B cell (primary cell): ENCODE measurements at regions not wholly inside any gene's neighbourhood (a gene's known extent, or its start where the extent isn't known, plus 50 kb on each side); places are given as distances from the start of the nearest gene placed in this dataset.

Experiments
- ATAC-seq: fragments of 200-7000 bp; cut with Tn5 transposase; one replicate; pipeline ENCODE4 v1.10.0; 2021; ENCODE audit warnings: low read depth, mild to moderate bottlenecking, moderate number of reproducible peaks, moderate library complexity
- CTCF ChIA-PET: fragments of 350-600 bp; sonication (Branson Sonifier 250); formaldehyde crosslinking; loops from one replicate; lab custom pipeline; 2021; ENCODE audit warnings: antibody characterized with exemption, inconsistent platforms; lab: Charles Lee
- POLR2A ChIA-PET: fragments of 350-600 bp; sonication (Branson Sonifier 250); formaldehyde crosslinking; loops from one replicate; lab custom pipeline; 2021; ENCODE audit warnings: antibody characterized with exemption; lab: Charles Lee
- DNase-seq: peaks from one replicate; pipeline ENCODE4 v3.0.0; 2013
- H2AFZ ChIP-seq: 2 replicates; pipeline ENCODE4 v1.6.1; 2012; ENCODE audit warnings: mild to moderate bottlenecking, low read depth, low read length; ENCODE audit not compliant: insufficient read depth, poor library complexity, severe bottlenecking
- H3K27ac ChIP-seq, 2 donors: 1 replicate in 1 of 2; 2 replicates in 1 of 2; pipeline ENCODE4 v1.5.1; 2012 to 2013; ENCODE audit warnings: low read length in 2 of 2, mild to moderate bottlenecking in 2 of 2, moderate library complexity in 1 of 2
- H3K27me3 ChIP-seq, 4 experiments: fragments of 200-600 bp in 1 of 4; sonication (generic) in 1 of 4; replicated peaks in 1 of 4; 1 replicate in 2 of 4; 2 replicates in 2 of 4; pipeline versions ENCODE4 v1.6.1 to v1.7.0; 2013 to 2016; ENCODE audit warnings: low read length in 3 of 4, mild to moderate bottlenecking in 2 of 4, mixed read lengths in 1 of 4, moderate library complexity in 1 of 4; ENCODE audit not compliant: insufficient read depth in 4 of 4, control insufficient read depth in 3 of 4; ENCODE audit errors: control extremely low read depth in 1 of 4
- H3K36me3 ChIP-seq, 2 experiments: replicated peaks in 1 of 2; 1 replicate in 1 of 2; 2 replicates in 1 of 2; pipeline versions ENCODE4 v1.6.1 to v1.7.1; 2013; ENCODE audit warnings: low read length in 1 of 2; ENCODE audit not compliant: insufficient read depth in 2 of 2, control insufficient read depth in 1 of 2; ENCODE audit errors: control extremely low read depth in 1 of 2, extremely low read depth in 1 of 2
- H3K4me1 ChIP-seq, 2 donors: fragments of 200-600 bp in 1 of 2; sonication (generic) in 1 of 2; 1 replicate in 1 of 2; 2 replicates in 1 of 2; pipeline versions ENCODE4 v1.5.1 to v1.6.1; 2013 to 2017; ENCODE audit warnings: low read length in 2 of 2; ENCODE audit not compliant: control insufficient read depth in 2 of 2, insufficient read depth in 2 of 2
- H3K4me2 ChIP-seq: replicated peaks from 2 replicates; pipeline ENCODE3; 2012; ENCODE audit warnings: mild to moderate bottlenecking, low read depth, low read length; ENCODE audit not compliant: poor library complexity, severe bottlenecking
- H3K4me3 ChIP-seq, 5 experiments: fragments of 200-600 bp in 1 of 5; sonication (generic) in 1 of 5; 1 replicate in 3 of 5; 2 replicates in 2 of 5; pipeline versions ENCODE4 v1.5.1 to v1.7.0; 2011 to 2016; ENCODE audit warnings: low read length in 4 of 5, mild to moderate bottlenecking in 4 of 5, low read depth in 2 of 5, control low read depth in 1 of 5, moderate library complexity in 1 of 5; ENCODE audit not compliant: insufficient read depth in 1 of 5; ENCODE audit errors: control extremely low read depth in 1 of 5, extremely low read depth in 1 of 5
- H3K79me2 ChIP-seq: fragments of 200-600 bp; sonication (generic); one replicate; pipeline ENCODE4 v1.6.0; 2016; ENCODE audit warnings: low read length; ENCODE audit not compliant: control insufficient read depth, insufficient read depth
- H3K9ac ChIP-seq: fragments of 200-600 bp; sonication (generic); 2 replicates; pipeline ENCODE4 v1.6.1; 2017; ENCODE audit warnings: mild to moderate bottlenecking, low read length, moderate library complexity
- H3K9me3 ChIP-seq, 3 donors: one replicate each; pipeline versions ENCODE4 v1.6.1 to v1.7.1; 2013; ENCODE audit warnings: low read length in 2 of 3; ENCODE audit not compliant: control insufficient read depth in 2 of 3, insufficient read depth in 1 of 3; ENCODE audit errors: control extremely low read depth in 1 of 3
- H4K20me1 ChIP-seq: 2 replicates; pipeline ENCODE4 v1.6.0; 2012; ENCODE audit warnings: mild to moderate bottlenecking, low read length; ENCODE audit not compliant: insufficient read depth, control insufficient read depth, poor library complexity, severe bottlenecking
- H3K27ac Mint-ChIP-seq: one replicate; pipeline ENCODE4 v1.8.0; 2021; ENCODE audit warnings: mixed read lengths
- H3K27me3 Mint-ChIP-seq: one replicate; pipeline ENCODE4 v1.8.0; 2021; ENCODE audit warnings: mixed read lengths
- H3K4me1 Mint-ChIP-seq: one replicate; pipeline ENCODE4 v1.8.0; 2021; ENCODE audit warnings: mixed read lengths
- H3K4me3 Mint-ChIP-seq: one replicate; pipeline ENCODE4 v1.8.0; 2021; ENCODE audit warnings: mixed read lengths
- H3K9me3 Mint-ChIP-seq: one replicate; pipeline ENCODE4 v1.8.0; 2022; ENCODE audit warnings: mixed read lengths; ENCODE audit not compliant: insufficient read depth
- CTCF ChIP-seq: fragments of 200-600 bp; IDR thresholded peaks from one replicate; pipeline ENCODE4 v1.8.0; 2022; ENCODE audit warnings: antibody characterized with exemption, mild to moderate bottlenecking
- EZH2 ChIP-seq: IDR thresholded peaks from 2 replicates; pipeline ENCODE4 v1.6.1; 2012; ENCODE audit warnings: borderline replicate concordance, low read depth, mild to moderate bottlenecking, moderate library complexity, low read length; ENCODE audit not compliant: insufficient read depth, poor library complexity, severe bottlenecking
- whole genome bisulfite sequencing: methylation state at CpG from one replicate; pipeline ENCODE4 v1.1.5; 2013; ENCODE audit warnings: missing lambda C conversion rate; ENCODE audit not compliant: insufficient coverage; 5-methylcytosine and 5-hydroxymethylcytosine counted together
- intact Hi-C: fragments of 100-400 bp; cut with micrococcal nuclease; formaldehyde crosslinking; loops from one replicate; pipeline ENCODE4 v1.10.0; 2022

- H3K27ac Mint-ChIP-seq, result no peak overlapping the region
- peaks cover 0 to 7% (median 3%) of the 10 kb centered on the region in 4 experiments for H3K27me3 ChIP-seq
- no peak overlapping the region for H2AFZ ChIP-seq
- intact Hi-C loops, result no loop called here
- TF ChIP-seq EZH2 (no peak), CTCF (no peak)
- POLR2A ChIA-PET, result no interaction called here
- H3K4me3 ChIP-seq, result no peak overlapping the region
- H3K4me3 Mint-ChIP-seq, result no peak overlapping the region
- DNase-seq (no peak), ATAC-seq (no peak)
- peaks cover 4% of the 10 kb centered on the region for H3K4me1 Mint-ChIP-seq
- WGBS, result 92% methylated on average over 13 of the region's 14 CpGs
- H3K4me1 ChIP-seq, result no peaks in the 10 kb centered on the region
- H3K9ac ChIP-seq, result no peak overlapping the region
- peaks cover 47% of the 10 kb centered on the region for H3K27me3 Mint-ChIP-seq
- H3K79me2 ChIP-seq, result no peaks in the 10 kb centered on the region
- H3K9me3 ChIP-seq, result peaks cover 0 to 10% (median 0%) of the 10 kb centered on the region in 3 donors
- no peaks in the 10 kb centered on the region for H4K20me1 ChIP-seq
- peaks cover 6% of the 10 kb centered on the region for H3K9me3 Mint-ChIP-seq
- no peak overlapping the region for H3K27ac ChIP-seq
- CTCF ChIA-PET, result no interaction called here
- no peak overlapping the region for H3K4me2 ChIP-seq
- H3K36me3 ChIP-seq, result no peaks in the 10 kb centered on the region
Observed at GRCh38 chr20:1711826-1712601, 54.4 kb upstream of the SIRPG start.

GRCh38 chr20:1711266-1711665 is 53.7 kb upstream of the SIRPG start:
- ChIA-PET CTCF (no interaction called here), POLR2A (no interaction called here)
- no peak overlapping the region for H3K4me2 ChIP-seq
- ATAC-seq, result no peak
- H4K20me1 ChIP-seq, result no peaks in the 10 kb centered on the region
- H3K27ac ChIP-seq, result no peak overlapping the region
- no peaks in the 10 kb centered on the region for H3K36me3 ChIP-seq
- DNase-seq, result no peak
- Mint-ChIP-seq H3K4me3 (no peak overlapping the region), H3K9me3 (peaks cover 6% of the 10 kb centered on the region), H3K4me1 (peaks cover 4% of the 10 kb centered on the region), H3K27me3 (peaks cover 50% of the 10 kb centered on the region), H3K27ac (no peak overlapping the region)
- no peaks in the 10 kb centered on the region for H3K79me2 ChIP-seq
- no peak overlapping the region for H2AFZ ChIP-seq
- H3K4me3 ChIP-seq, result no peak overlapping the region
- no peak overlapping the region for H3K9ac ChIP-seq
- no peak for TF ChIP-seq EZH2
- WGBS, result 100% methylated on average over 2 of the region's 11 CpGs
- peaks cover 0 to 10% (median 0%) of the 10 kb centered on the region in 3 donors for H3K9me3 ChIP-seq
- peaks cover 0 to 7% (median 3%) of the 10 kb centered on the region in 4 experiments for H3K27me3 ChIP-seq
- no peaks in the 10 kb centered on the region for H3K4me1 ChIP-seq
- intact Hi-C loops, result no loop called here
